PC-3 (cell line): ENCODE measurements at regions not wholly inside any gene's neighbourhood (a gene's known extent, or its start where the extent isn't known, plus 50 kb on each side); places are given as distances from the start of the nearest gene placed in this dataset.

Experiments used
- ATAC-seq: fragments of 200-7000 bp; cut with Tn5 transposase; 2 replicates; pipeline ENCODE4 v1.9.1; 2020; ENCODE audit warnings: mild to moderate bottlenecking, moderate library complexity
- BruUV-seq: library from RNA; stranded (reverse); fragments of 400-500 nt; replicated peaks from 2 replicates; lab custom pipeline; 2021; lab: Mats Ljungman, UMichigan
- CTCF ChIA-PET: fragments of 300-600 bp; sonication (Branson Sonifier 250); formaldehyde crosslinking; loops from one replicate; lab custom pipeline; 2022; ENCODE audit warnings: antibody characterized with exemption; lab: Charles Lee
- POLR2A ChIA-PET: fragments of 300-600 bp; sonication (Branson Sonifier 250); formaldehyde crosslinking; loops from one replicate; lab custom pipeline; 2022; ENCODE audit warnings: antibody characterized with exemption; ENCODE audit not compliant: unreplicated experiment; lab: Charles Lee
- DNase-seq: peaks from one replicate; pipeline ENCODE4 v3.0.0-alpha.2; 2015
- H2AFZ ChIP-seq: fragments of 300-600 bp; sonication (generic); 2 replicates; pipeline ENCODE4 v1.6.0; 2016; ENCODE audit warnings: antibody characterized with exemption, low read length
- H3F3A ChIP-seq: fragments of 300-600 bp; sonication (generic); one replicate; pipeline ENCODE4 v1.6.0; 2017; ENCODE audit warnings: antibody characterized with exemption, low read length, control low read depth, mild to moderate bottlenecking; ENCODE audit not compliant: unreplicated experiment
- H3K27ac ChIP-seq: fragments of 300-600 bp; sonication (generic); 2 replicates; pipeline ENCODE4 v1.5.1; 2016; ENCODE audit warnings: mild to moderate bottlenecking, low read length
- H3K27me3 ChIP-seq: fragments of 300-600 bp; sonication (generic); 2 replicates; pipeline ENCODE4 v1.6.1; 2016; ENCODE audit warnings: low read length, mixed read lengths
- H3K36me3 ChIP-seq: fragments of 300-600 bp; sonication (generic); 2 replicates; pipeline ENCODE4 v1.6.1; 2016; ENCODE audit warnings: low read depth, mixed run types, low read length, mixed read lengths
- H3K4me1 ChIP-seq: fragments of 300-600 bp; sonication (generic); 2 replicates; pipeline ENCODE4 v1.5.1; 2016; ENCODE audit warnings: low read length; ENCODE audit not compliant: insufficient read depth
- H3K4me2 ChIP-seq: fragments of 300-600 bp; sonication (generic); 2 replicates; pipeline ENCODE4 v1.6.0; 2016; ENCODE audit warnings: low read length
- H3K4me3 ChIP-seq: fragments of 300-600 bp; sonication (generic); 2 replicates; pipeline ENCODE4 v1.5.1; 2016; ENCODE audit warnings: mild to moderate bottlenecking, low read length, mixed read lengths
- H3K79me2 ChIP-seq: fragments of 300-600 bp; sonication (generic); 2 replicates; pipeline ENCODE4 v1.6.1; 2017; ENCODE audit warnings: low read length, mixed read lengths
- H3K9ac ChIP-seq: fragments of 300-600 bp; sonication (generic); 2 replicates; pipeline ENCODE4 v1.6.0; 2016; ENCODE audit warnings: mild to moderate bottlenecking, low read length
- H3K9me2 ChIP-seq: fragments of 300-600 bp; sonication (generic); replicated peaks from 2 replicates; pipeline ENCODE4 v1.6.1; 2016; ENCODE audit warnings: mixed run types, low read length, mixed read lengths
- H3K9me3 ChIP-seq: fragments of 300-600 bp; sonication (generic); 2 replicates; pipeline ENCODE4 v1.6.1; 2016; ENCODE audit warnings: low read length, mixed read lengths
- H4K20me1 ChIP-seq: fragments of 300-600 bp; sonication (generic); 2 replicates; pipeline ENCODE4 v1.6.1; 2016; ENCODE audit warnings: low read length, mixed read lengths
- EZH2 ChIP-seq: fragments of 300-600 bp; sonication (generic); IDR thresholded peaks from one replicate; pipeline ENCODE4 v1.6.1; 2017; ENCODE audit warnings: antibody characterized with exemption, mild to moderate bottlenecking, low read length; ENCODE audit not compliant: unreplicated experiment
- EZH2phosphoT487 ChIP-seq: fragments of 300-600 bp; sonication (generic); IDR thresholded peaks from 2 replicates; pipeline ENCODE4 v1.6.1; 2018; ENCODE audit warnings: mild to moderate bottlenecking, antibody characterized with exemption, low read length, borderline replicate concordance
- intact Hi-C: fragments of 100-400 bp; cut with micrococcal nuclease; formaldehyde crosslinking; loops from 2 replicates; pipeline ENCODE4 v1.9.0; 2023
- TF ChIP-seq, protein P1 (sequence below): fragments of 300-600 bp; sonication (generic); conservative IDR thresholded peaks from 2 replicates; pipeline ENCODE4 v1.5.1; 2017; ENCODE audit warnings: antibody characterized with exemption, low read depth, mild to moderate bottlenecking, low read length

DNA sequence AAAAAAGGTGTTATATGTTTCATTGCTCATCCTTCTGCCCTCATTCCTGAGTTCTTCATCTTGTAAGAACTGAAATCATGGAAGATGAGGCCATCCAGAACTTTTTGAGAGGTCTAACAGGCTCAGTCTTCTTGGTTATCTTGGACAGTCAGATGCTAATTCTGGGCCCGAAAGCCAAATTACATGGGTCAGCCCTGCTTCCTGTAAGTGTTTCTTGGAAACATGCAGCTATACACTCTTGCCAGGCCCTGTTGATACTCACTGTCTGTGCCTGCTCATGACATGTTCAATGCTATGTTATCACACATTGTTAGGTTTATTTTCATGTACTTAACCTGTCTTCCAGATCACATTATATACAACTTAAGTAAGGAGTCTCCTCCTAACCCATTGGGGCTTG lies 542.5 kb downstream of the NUF2 start:
- Histone ChIP-seq H3K9ac (no peak overlapping the region), H3K4me3 (no peak overlapping the region), H3K4me1 (no peaks in the 10 kb centered on the region), H3K4me2 (no peak overlapping the region), H2AFZ (no peak overlapping the region), H3K9me3 (peaks cover 5% of the 10 kb centered on the region; the same call in 1 of the 2 replicates), H3K9me2 (no peaks in the 10 kb centered on the region), H3K27ac (no peak overlapping the region), H4K20me1 (no peaks in the 10 kb centered on the region), H3K36me3 (no peaks in the 10 kb centered on the region), H3K79me2 (no peaks in the 10 kb centered on the region), H3F3A (no peaks in the 10 kb centered on the region), H3K27me3 (no peaks in the 10 kb centered on the region)
- TF ChIP-seq EZH2phosphoT487 (no peak), EZH2 (no peak)
- TF ChIP-seq, protein P1, sequence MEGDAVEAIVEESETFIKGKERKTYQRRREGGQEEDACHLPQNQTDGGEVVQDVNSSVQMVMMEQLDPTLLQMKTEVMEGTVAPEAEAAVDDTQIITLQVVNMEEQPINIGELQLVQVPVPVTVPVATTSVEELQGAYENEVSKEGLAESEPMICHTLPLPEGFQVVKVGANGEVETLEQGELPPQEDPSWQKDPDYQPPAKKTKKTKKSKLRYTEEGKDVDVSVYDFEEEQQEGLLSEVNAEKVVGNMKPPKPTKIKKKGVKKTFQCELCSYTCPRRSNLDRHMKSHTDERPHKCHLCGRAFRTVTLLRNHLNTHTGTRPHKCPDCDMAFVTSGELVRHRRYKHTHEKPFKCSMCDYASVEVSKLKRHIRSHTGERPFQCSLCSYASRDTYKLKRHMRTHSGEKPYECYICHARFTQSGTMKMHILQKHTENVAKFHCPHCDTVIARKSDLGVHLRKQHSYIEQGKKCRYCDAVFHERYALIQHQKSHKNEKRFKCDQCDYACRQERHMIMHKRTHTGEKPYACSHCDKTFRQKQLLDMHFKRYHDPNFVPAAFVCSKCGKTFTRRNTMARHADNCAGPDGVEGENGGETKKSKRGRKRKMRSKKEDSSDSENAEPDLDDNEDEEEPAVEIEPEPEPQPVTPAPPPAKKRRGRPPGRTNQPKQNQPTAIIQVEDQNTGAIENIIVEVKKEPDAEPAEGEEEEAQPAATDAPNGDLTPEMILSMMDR, result no peak
- no peak for ATAC-seq
- BruUV-seq, result no TSS peak
- ChIA-PET CTCF (no interaction called here), POLR2A (no interaction called here)
- no peak for DNase-seq
- intact Hi-C loops, result no loop called here

DNA sequence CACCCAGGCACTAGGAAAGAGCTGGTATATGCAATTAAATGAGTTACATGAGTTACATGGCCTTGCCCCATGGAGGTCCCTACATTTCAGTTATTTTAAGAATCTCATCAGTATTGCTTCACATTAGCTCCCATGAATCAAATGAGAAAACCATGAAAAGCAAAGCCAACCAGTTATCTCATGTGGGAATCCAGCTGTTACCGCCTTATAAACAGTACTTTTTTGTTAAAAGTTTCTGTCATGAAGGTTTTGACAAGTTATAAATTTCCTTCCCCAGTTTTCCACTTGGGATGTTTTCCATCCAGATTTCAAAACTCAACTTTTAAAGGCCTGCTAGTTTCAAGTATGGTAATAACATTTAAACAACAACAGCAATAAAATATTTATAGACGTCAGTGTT lies 544.8 kb downstream of the NUF2 start:
- Histone ChIP-seq H3K79me2 (no peaks in the 10 kb centered on the region), H3K4me1 (no peaks in the 10 kb centered on the region), H3K4me3 (no peak overlapping the region), H3K27ac (no peak overlapping the region), H3K27me3 (no peaks in the 10 kb centered on the region), H3K9ac (no peak overlapping the region), H2AFZ (no peak overlapping the region), H3K9me2 (no peaks in the 10 kb centered on the region), H3K9me3 (peaks cover 5% of the 10 kb centered on the region; the same call in 1 of the 2 replicates), H3K36me3 (no peaks in the 10 kb centered on the region), H3F3A (no peaks in the 10 kb centered on the region), H4K20me1 (no peaks in the 10 kb centered on the region), H3K4me2 (no peak overlapping the region)
- intact Hi-C loops, result no loop called here
- POLR2A ChIA-PET, result no interaction called here
- no TSS peak for BruUV-seq
- CTCF ChIA-PET, result no interaction called here
- DNase-seq (no peak), ATAC-seq (no peak)
- no peak for TF ChIP-seq EZH2
- TF ChIP-seq, protein P1, result no peak
- TF ChIP-seq EZH2phosphoT487, result no peak

DNA sequence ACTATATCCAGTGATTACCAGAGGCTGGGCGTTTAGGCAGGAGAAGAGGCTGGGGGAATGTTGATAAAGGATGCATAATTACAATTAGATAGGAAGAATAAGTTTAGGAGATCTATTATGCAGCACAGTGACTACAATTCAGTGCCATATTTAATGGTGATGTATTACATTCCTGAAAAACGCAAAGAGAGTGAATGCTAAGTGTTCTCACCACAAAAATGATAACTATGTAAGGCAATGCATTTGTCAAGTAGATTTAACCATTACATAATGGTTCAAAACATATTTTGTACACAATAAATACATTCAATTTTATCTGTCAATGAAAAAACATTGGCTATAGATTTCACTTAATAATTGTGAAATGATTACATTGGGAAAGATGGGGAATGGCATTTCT lies 548.9 kb downstream of the NUF2 start:
- peaks cover 5% of the 10 kb centered on the region; the same call in 1 of the 2 replicates for H3K9me3 ChIP-seq
- H3K4me3 ChIP-seq, result no peak overlapping the region
- no peaks in the 10 kb centered on the region for H3K9me2 ChIP-seq
- ChIA-PET CTCF (no interaction called here), POLR2A (no interaction called here)
- no peak overlapping the region for H2AFZ ChIP-seq
- H3K9ac ChIP-seq, result no peak overlapping the region
- TF ChIP-seq EZH2phosphoT487, result no peak
- TF ChIP-seq, protein P1, result no peak
- no peak for TF ChIP-seq EZH2
- H3F3A ChIP-seq, result no peaks in the 10 kb centered on the region
- H3K27me3 ChIP-seq, result 0 out of 2 replicates have a peak, but pooled peaks cover 3% of the 10 kb centered on the region
- no peaks in the 10 kb centered on the region for H3K36me3 ChIP-seq
- no peak overlapping the region for H3K27ac ChIP-seq
- no peak for ATAC-seq
- H3K4me2 ChIP-seq, result no peak overlapping the region
- H3K4me1 ChIP-seq, result no peaks in the 10 kb centered on the region
- intact Hi-C loops, result no loop called here
- no TSS peak for BruUV-seq
- DNase-seq, result no peak
- H3K79me2 ChIP-seq, result no peaks in the 10 kb centered on the region
- H4K20me1 ChIP-seq, result no peaks in the 10 kb centered on the region
